HepG2 (cell line): ENCODE measurements at regions not wholly inside any gene's neighbourhood (a gene's known extent, or its start where the extent isn't known, plus 50 kb on each side); places are given as distances from the start of the nearest gene placed in this dataset.

Source experiments
- ATAC-seq: fragments of 200-7000 bp; cut with Tn5 transposase; 3 replicates; pipeline ENCODE4 v1.9.1; 2020; ENCODE audit warnings: mild to moderate bottlenecking, moderate library complexity
- BruUV-seq: library from RNA; stranded (reverse); fragments of 400-500 nt; replicated peaks from 2 replicates; lab custom pipeline; 2021; lab: Mats Ljungman, UMichigan
- CTCF ChIA-PET: fragments of 300-600 bp; formaldehyde crosslinking; extraction: SDS; loops from one replicate; lab custom pipeline; 2021; ENCODE audit warnings: low total read pairs, inconsistent platforms, low intra/inter-chr PET ratio; lab: Yijun Ruan, JAX
- POLR2A ChIA-PET: fragments of 350-600 bp; sonication (Branson Sonifier 250); formaldehyde crosslinking; loops from one replicate; lab custom pipeline; 2020; ENCODE audit warnings: antibody characterized with exemption, inconsistent platforms; lab: Yijun Ruan, JAX
- DNase-seq: peaks from one replicate; pipeline ENCODE4 v3.0.0-alpha.2; 2015; ENCODE audit warnings: low spot score
- FAIRE-seq: peaks from 3 replicates; lab custom pipeline; 2011; peaks lifted over from hg19 to GRCh38; lab: Jason Lieb, UNC
- H2AFZ ChIP-seq: one replicate; pipeline ENCODE4 v1.6.1; 2011; ENCODE audit warnings: low read length, inconsistent platforms
- H3K27ac ChIP-seq: fragments of 300-600 bp; 3 replicates; pipeline ENCODE4 v1.8.0; 2011; ENCODE audit warnings: mixed run types, mild to moderate bottlenecking, mixed read lengths, low read length, inconsistent platforms; ENCODE audit not compliant: insufficient read depth; ENCODE audit errors: extremely low read length
- H3K27me3 ChIP-seq, 2 experiments: fragments of 200-600 bp in 1 of 2; 2 replicates in 1 of 2; 3 replicates in 1 of 2; pipeline versions ENCODE4 v1.6.0 to v1.8.0; 2011; ENCODE audit warnings: low read length in 2 of 2, mild to moderate bottlenecking in 2 of 2, moderate library complexity in 2 of 2, inconsistent platforms in 1 of 2; ENCODE audit not compliant: insufficient read depth in 2 of 2, control insufficient read depth in 1 of 2
- H3K36me3 ChIP-seq, 2 experiments: fragments of 200-600 bp in 1 of 2; replicated peaks in 1 of 2; 2 replicates in 1 of 2; 3 replicates in 1 of 2; pipeline versions ENCODE4 v1.5.1 to v1.8.0; 2011; ENCODE audit warnings: low read length in 2 of 2, inconsistent platforms in 1 of 2; ENCODE audit not compliant: insufficient read depth in 2 of 2, control insufficient read depth in 1 of 2
- H3K4me1 ChIP-seq: 2 replicates; pipeline ENCODE4 v1.5.1; 2012; ENCODE audit warnings: low read length, inconsistent platforms; ENCODE audit not compliant: insufficient read depth
- H3K4me2 ChIP-seq: 2 replicates; pipeline ENCODE4 v1.6.0; 2011; ENCODE audit warnings: low read depth, low read length, inconsistent platforms
- H3K4me3 ChIP-seq, 3 experiments: fragments of 200-600 bp in 1 of 3; sonication (generic), shearing (Covaris generic) in 1 of 3; replicated peaks in 1 of 3; 2 replicates each; pipeline ENCODE4 v1.5.1; 2011 to 2016; ENCODE audit warnings: low read length in 3 of 3, inconsistent platforms in 2 of 3, low read depth in 2 of 3, mild to moderate bottlenecking in 2 of 3, control low read depth in 1 of 3, mixed read lengths in 1 of 3; ENCODE audit not compliant: insufficient read depth in 1 of 3
- H3K79me2 ChIP-seq: one replicate; pipeline ENCODE4 v1.6.1; 2011; ENCODE audit warnings: low read length, inconsistent platforms; ENCODE audit not compliant: insufficient read depth
- H3K9ac ChIP-seq: 2 replicates; pipeline ENCODE4 v1.6.0; 2011; ENCODE audit warnings: mild to moderate bottlenecking, low read depth, low read length, inconsistent platforms; ENCODE audit not compliant: insufficient read depth
- H3K9me3 ChIP-seq: 2 replicates; pipeline ENCODE4 v1.5.1; 2012; ENCODE audit warnings: mild to moderate bottlenecking, low read length
- H4K20me1 ChIP-seq: 2 replicates; pipeline ENCODE4 v1.6.0; 2011; ENCODE audit warnings: inconsistent platforms, mild to moderate bottlenecking, low read length, moderate library complexity; ENCODE audit not compliant: insufficient read depth
- AFF4 ChIP-seq: sonication (generic); formaldehyde crosslinking; IDR thresholded peaks from 2 replicates; pipeline ENCODE4 v1.4.0; 2020; ENCODE audit warnings: missing genetic modification reagents
- EP300 ChIP-seq, 3 experiments: sonication (generic) in 1 of 3; formaldehyde crosslinking in 1 of 3; IDR thresholded peaks; 2 replicates each; pipeline versions ENCODE4 v1.5.1 to v1.6.1; 2011 to 2020; ENCODE audit warnings: low read depth in 2 of 3, low read length in 2 of 3, borderline replicate concordance in 1 of 3, improper control_type of control experiment in 1 of 3, mild to moderate bottlenecking in 1 of 3, missing genetic modification reagents in 1 of 3, moderate library complexity in 1 of 3
- KLF11 ChIP-seq: IDR thresholded peaks from 2 replicates; pipeline ENCODE4 v1.6.1; 2016; ENCODE audit warnings: missing compliant biosample characterization
- KLF6 ChIP-seq: IDR thresholded peaks from 2 replicates; pipeline ENCODE4 v1.8.0; 2016; ENCODE audit warnings: missing biosample characterization, missing genetic modification reagents
- MLLT10 ChIP-seq: sonication (generic); formaldehyde crosslinking; IDR thresholded peaks from 2 replicates; pipeline ENCODE4 v1.4.0; 2020; ENCODE audit warnings: missing genetic modification reagents
- MTA3 ChIP-seq: sonication (generic); formaldehyde crosslinking; IDR thresholded peaks from 2 replicates; pipeline ENCODE4 v1.4.0; 2020; ENCODE audit warnings: missing genetic modification reagents
- MTF2 ChIP-seq: sonication (generic); formaldehyde crosslinking; IDR thresholded peaks from 2 replicates; pipeline ENCODE4 v1.5.0; 2020; ENCODE audit warnings: missing genetic modification reagents, borderline replicate concordance
- PAX8 ChIP-seq: sonication (generic); formaldehyde crosslinking; IDR thresholded peaks from 2 replicates; pipeline ENCODE4 v1.8.0; 2022; ENCODE audit warnings: mild to moderate bottlenecking, missing genetic modification reagents, borderline replicate concordance
- SIN3A ChIP-seq: IDR thresholded peaks from 2 replicates; pipeline ENCODE4 v1.6.1; 2011; ENCODE audit warnings: low read depth, mild to moderate bottlenecking, control low read depth, low read length, borderline replicate concordance
- SP5 ChIP-seq: IDR thresholded peaks from 2 replicates; pipeline ENCODE4 v1.6.1; 2016; ENCODE audit warnings: low read depth, borderline replicate concordance
- ZBTB21 ChIP-seq: sonication (generic); formaldehyde crosslinking; IDR thresholded peaks from 2 replicates; pipeline ENCODE4 v1.4.0; 2020; ENCODE audit warnings: missing genetic modification reagents
- ZFX ChIP-seq: sonication (generic); formaldehyde crosslinking; IDR thresholded peaks from 2 replicates; pipeline ENCODE4 v1.4.0; 2020; ENCODE audit warnings: mild to moderate bottlenecking, low read depth, missing genetic modification reagents, moderate library complexity
- ZNF20 ChIP-seq: sonication (generic); formaldehyde crosslinking; IDR thresholded peaks from 2 replicates; pipeline ENCODE4 v1.4.0; 2020; ENCODE audit warnings: mild to moderate bottlenecking, moderate library complexity, missing genetic modification reagents
- ZNF629 ChIP-seq: sonication (generic); formaldehyde crosslinking; conservative IDR thresholded peaks from 2 replicates; pipeline ENCODE4 v1.5.0; 2020; ENCODE audit warnings: missing genetic modification reagents
- ZNF768 ChIP-seq: sonication (generic); formaldehyde crosslinking; IDR thresholded peaks from 2 replicates; pipeline ENCODE4 v1.4.0; 2020; ENCODE audit warnings: missing genetic modification reagents
- ZNF776 ChIP-seq: sonication (generic); formaldehyde crosslinking; IDR thresholded peaks from 2 replicates; pipeline ENCODE4 v1.4.0; 2020; ENCODE audit warnings: mild to moderate bottlenecking, missing genetic modification reagents
- ZXDC ChIP-seq: sonication (generic); formaldehyde crosslinking; IDR thresholded peaks from 2 replicates; pipeline ENCODE4 v1.5.0; 2020; ENCODE audit warnings: mild to moderate bottlenecking, missing genetic modification reagents
- WGBS: methylation state at CpG from one replicate; pipeline ENCODE4 v1.1.6; 2017; ENCODE audit warnings: low lambda C conversion rate; 5-methylcytosine and 5-hydroxymethylcytosine counted together
- in situ Hi-C: cut with HindIII; loops from 2 replicates; pipeline ENCODE4 v1.10.0; 2017; ENCODE audit warnings: low pct_unique_long_range_greater_than_20kb; ENCODE audit not compliant: extremely low pct_ligation_motif_present
- intact Hi-C: fragments of 100-400 bp; cut with micrococcal nuclease; formaldehyde crosslinking; loops from one replicate; pipeline ENCODE4 v1.10.0; 2022; ENCODE audit not compliant: unreplicated experiment
- TF ChIP-seq, protein P1 (sequence below): sonication (generic); formaldehyde crosslinking; IDR thresholded peaks from 2 replicates; pipeline ENCODE4 v1.5.1; 2020; ENCODE audit warnings: mild to moderate bottlenecking, missing genetic modification reagents, borderline replicate concordance

GRCh38 chr13:21957833-21958232 lies 287.0 kb downstream of the FGF9 start (continued):
- TF ChIP-seq AFF4 (no peak), ZNF629 (CRISPR knock-in tag) (no peak), EP300 (IDR thresholded peaks at IDR 0.05; ENCODE audit: low read depth in 2 of 2, low read length in 2 of 2) (no peak), EP300 (CRISPR knock-in tag; IDR thresholded peaks at IDR 0.05; ENCODE audit: borderline replicate concordance) (no peak), MTF2 (CRISPR knock-in tag) (no peak)

DNA sequence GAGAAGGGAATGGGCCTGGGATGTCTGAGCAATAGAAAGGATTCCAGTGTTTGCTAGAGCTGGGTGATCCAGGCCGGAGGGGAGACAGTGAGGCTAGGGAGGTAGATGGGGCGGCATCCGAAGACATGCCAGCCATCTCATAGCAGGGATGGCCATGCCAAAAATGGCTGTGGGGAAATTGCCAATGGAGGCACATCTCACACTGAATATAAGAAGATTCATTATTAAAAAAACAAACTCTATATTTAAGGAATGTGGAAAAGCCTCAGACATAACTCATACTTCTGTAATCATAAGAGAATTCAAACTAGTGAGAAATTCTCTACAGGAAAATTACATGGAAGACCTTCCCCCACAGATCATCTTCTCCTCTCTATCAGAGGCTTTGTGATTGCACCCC lies 289.2 kb downstream of the FGF9 start:
- Histone ChIP-seq H3K9ac (no peak overlapping the region), H3K4me2 (no peak overlapping the region), H3K4me1 (no peaks in the 10 kb centered on the region), H4K20me1 (no peaks in the 10 kb centered on the region), H3K27me3 (no peaks in the 10 kb centered on the region), H3K9me3 (no peaks in the 10 kb centered on the region; the same call in 1 of the 2 replicates), H2AFZ (no peak overlapping the region), H3K36me3 (no peaks in the 10 kb centered on the region), H3K4me3 (no peak overlapping the region), H3K79me2 (no peaks in the 10 kb centered on the region), H3K27ac (no peak overlapping the region)
- ChIA-PET POLR2A (no interaction called here), CTCF (no interaction called here)
- in situ Hi-C loops (no loop called here), intact Hi-C loops (no loop called here)
- 40% methylated on average over 3 of the region's 3 CpGs for WGBS
- no TSS peak for BruUV-seq
- FAIRE-seq = no peak
- DNase-seq = no peak
- no peak for ATAC-seq
- no peak for TF ChIP-seq ZNF768
- no peak for TF ChIP-seq ZNF776 (CRISPR knock-in tag)
- no peak for TF ChIP-seq ZNF20 (CRISPR knock-in tag)
- no peak for TF ChIP-seq ZFX (CRISPR knock-in tag)
- no peak for TF ChIP-seq SIN3A
- TF ChIP-seq, protein P1, sequence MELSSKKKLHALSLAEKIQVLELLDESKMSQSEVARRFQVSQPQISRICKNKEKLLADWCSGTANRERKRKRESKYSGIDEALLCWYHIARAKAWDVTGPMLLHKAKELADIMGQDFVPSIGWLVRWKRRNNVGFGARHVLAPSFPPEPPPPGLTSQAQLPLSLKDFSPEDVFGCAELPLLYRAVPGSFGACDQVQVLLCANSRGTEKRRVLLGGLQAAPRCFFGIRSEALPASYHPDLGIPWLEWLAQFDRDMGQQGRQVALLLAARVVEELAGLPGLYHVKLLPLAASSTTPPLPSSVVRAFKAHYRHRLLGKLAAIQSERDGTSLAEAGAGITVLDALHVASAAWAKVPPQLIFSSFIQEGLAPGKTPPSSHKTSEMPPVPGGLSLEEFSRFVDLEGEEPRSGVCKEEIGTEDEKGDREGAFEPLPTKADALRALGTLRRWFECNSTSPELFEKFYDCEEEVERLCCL (CRISPR knock-in tag) = no peak
- TF ChIP-seq MTA3 (CRISPR knock-in tag) = no peak
- TF ChIP-seq KLF6 (CRISPR knock-in tag) = no peak
- no peak for TF ChIP-seq ZBTB21 (CRISPR knock-in tag)
- no peak for TF ChIP-seq PAX8
- TF ChIP-seq SP5 (CRISPR knock-in tag) = no peak
- no peak for TF ChIP-seq KLF11 (CRISPR knock-in tag)
- no peak for TF ChIP-seq ZXDC (CRISPR knock-in tag)
- no peak for TF ChIP-seq MLLT10 (CRISPR knock-in tag)
